WTC11 (cell line): ENCODE measurements at regions not wholly inside any gene's neighbourhood (a gene's known extent, or its start where the extent isn't known, plus 50 kb on each side); places are given as distances from the start of the nearest gene placed in this dataset.

Source experiments
- ATAC-seq: fragments of 200-7000 bp; cut with Tn5 transposase; 2 replicates; pipeline ENCODE4 v1.10.0; 2021; ENCODE audit warnings: mild to moderate bottlenecking, moderate library complexity
- CTCF ChIA-PET: fragments of 300-600 bp; sonication (Branson Sonifier 250); formaldehyde crosslinking; loops from one replicate; lab custom pipeline; 2021; ENCODE audit warnings: antibody characterized with exemption; lab: Charles Lee
- POLR2A ChIA-PET: fragments of 350-600 bp; sonication (Branson Sonifier 250); formaldehyde crosslinking; loops from one replicate; lab custom pipeline; 2021; ENCODE audit warnings: antibody characterized with exemption; lab: Charles Lee
- DNase-seq: peaks from one replicate; pipeline ENCODE4 v3.0.0; 2021; ENCODE audit warnings: low spot score
- H3K27ac Mint-ChIP-seq: 2 replicates; pipeline ENCODE4 v1.8.0; 2021; ENCODE audit warnings: mixed read lengths
- H3K27me3 Mint-ChIP-seq: 2 replicates; pipeline ENCODE4 v1.8.0; 2021; ENCODE audit warnings: low read depth, mild to moderate bottlenecking, moderate library complexity, mixed read lengths
- H3K36me3 Mint-ChIP-seq: 2 replicates; pipeline ENCODE4 v1.8.0; 2021; ENCODE audit warnings: mixed read lengths
- H3K4me1 Mint-ChIP-seq: 2 replicates; pipeline ENCODE4 v1.8.0; 2022; ENCODE audit warnings: mixed read lengths
- H3K4me3 Mint-ChIP-seq: 2 replicates; pipeline ENCODE4 v1.8.0; 2021; ENCODE audit warnings: mild to moderate bottlenecking, moderate library complexity, mixed read lengths
- H3K9me3 Mint-ChIP-seq: 2 replicates; pipeline ENCODE4 v1.8.0; 2021; ENCODE audit warnings: mixed read lengths
- ARID4B ChIP-seq: sonication (generic); formaldehyde crosslinking; IDR thresholded peaks from 2 replicates; pipeline ENCODE4 v1.8.0; 2023; ENCODE audit warnings: missing genetic modification reagents, mild to moderate bottlenecking, borderline replicate concordance
- ATF1 ChIP-seq: sonication (generic); formaldehyde crosslinking; IDR thresholded peaks from 2 replicates; pipeline ENCODE4 v1.8.1; 2023; ENCODE audit warnings: mild to moderate bottlenecking, moderate library complexity, missing genetic modification reagents
- EMX1 ChIP-seq: fragments of 250-450 bp; sonication (Bioruptor Pico); IDR thresholded peaks from 2 replicates; pipeline ENCODE4 v1.8.0; 2021; ENCODE audit warnings: mild to moderate bottlenecking
- ETV6 ChIP-seq: sonication (generic); formaldehyde crosslinking; IDR thresholded peaks from 2 replicates; pipeline ENCODE4 v1.8.1; 2022; ENCODE audit warnings: mild to moderate bottlenecking, missing genetic modification reagents
- GRHL2 ChIP-seq: fragments of 250-450 bp; sonication (Bioruptor Pico); IDR thresholded peaks from 2 replicates; pipeline ENCODE4 v1.8.0; 2022; ENCODE audit warnings: mild to moderate bottlenecking, moderate library complexity; ENCODE audit not compliant: insufficient replicate concordance, severe bottlenecking
- GTF2I ChIP-seq: fragments of 250-450 bp; sonication (Bioruptor Pico); conservative IDR thresholded peaks from 2 replicates; pipeline ENCODE4 v1.4.0; 2021; ENCODE audit warnings: mild to moderate bottlenecking
- HMGA2 ChIP-seq: fragments of 250-450 bp; sonication (Bioruptor Pico); IDR thresholded peaks from 2 replicates; pipeline ENCODE4 v1.4.0; 2021; ENCODE audit warnings: mild to moderate bottlenecking, moderate library complexity
- IRF2 ChIP-seq: sonication (generic); formaldehyde crosslinking; IDR thresholded peaks from 2 replicates; pipeline ENCODE4 v1.8.0; 2022; ENCODE audit warnings: low read depth, missing genetic modification reagents, borderline replicate concordance
- KAT7 ChIP-seq: sonication (generic); formaldehyde crosslinking; IDR thresholded peaks from 2 replicates; pipeline ENCODE4 v1.8.1; 2023; ENCODE audit warnings: missing genetic modification reagents, mild to moderate bottlenecking, borderline replicate concordance
- MLX ChIP-seq: sonication (generic); formaldehyde crosslinking; IDR thresholded peaks from 2 replicates; pipeline ENCODE4 v1.8.1; 2023; ENCODE audit warnings: mild to moderate bottlenecking, missing genetic modification reagents, moderate library complexity
- NR1H2 ChIP-seq: sonication (generic); formaldehyde crosslinking; IDR thresholded peaks from 2 replicates; pipeline ENCODE4 v1.9.0; 2021; ENCODE audit warnings: mild to moderate bottlenecking, moderate library complexity, missing genetic modification reagents
- SMAD4 ChIP-seq: sonication (generic); formaldehyde crosslinking; IDR thresholded peaks from 2 replicates; pipeline ENCODE4 v1.8.0; 2022; ENCODE audit warnings: mild to moderate bottlenecking, missing genetic modification reagents
- SP1 ChIP-seq: sonication (generic); formaldehyde crosslinking; conservative IDR thresholded peaks from 2 replicates; pipeline ENCODE4 v1.8.1; 2022; ENCODE audit warnings: missing genetic modification reagents
- STAT6 ChIP-seq: sonication (generic); formaldehyde crosslinking; conservative IDR thresholded peaks from 2 replicates; pipeline ENCODE4 v1.8.1; 2023; ENCODE audit warnings: mild to moderate bottlenecking, low read depth, missing genetic modification reagents, moderate library complexity
- TEAD1 ChIP-seq: sonication (generic); formaldehyde crosslinking; IDR thresholded peaks from 2 replicates; pipeline ENCODE4 v1.8.0; 2022; ENCODE audit warnings: mild to moderate bottlenecking, missing genetic modification reagents
- ZNF232 ChIP-seq: sonication (generic); formaldehyde crosslinking; IDR thresholded peaks from 2 replicates; pipeline ENCODE4 v1.8.0; 2022; ENCODE audit warnings: mild to moderate bottlenecking, missing genetic modification reagents
- ZNF317 ChIP-seq: sonication (generic); formaldehyde crosslinking; IDR thresholded peaks from 2 replicates; pipeline ENCODE4 v1.8.1; 2023; ENCODE audit warnings: low read depth, mild to moderate bottlenecking, moderate library complexity, missing genetic modification reagents, borderline replicate concordance
- ZNF425 ChIP-seq: fragments of 250-450 bp; sonication (Bioruptor Pico); conservative IDR thresholded peaks from 2 replicates; pipeline ENCODE4 v1.9.0; 2021; ENCODE audit warnings: mild to moderate bottlenecking

GRCh38 chr18:29012883-29013465 is 836.0 kb upstream of the CDH2 start:
- Mint-ChIP-seq H3K27me3 (peaks cover 34% of the 10 kb centered on the region), H3K4me1 (peaks cover 24% of the 10 kb centered on the region), H3K4me3 (no peak overlapping the region), H3K9me3 (peaks cover 12% of the 10 kb centered on the region), H3K27ac (no peak overlapping the region), H3K36me3 (peaks cover 3% of the 10 kb centered on the region; the same call in 1 of the 2 replicates)
- peak; percentile 80 for ATAC-seq
- no peak for TF ChIP-seq EMX1 (CRISPR knock-in tag)
- no peak for TF ChIP-seq TEAD1 (CRISPR knock-in tag)
- TF ChIP-seq SMAD4 (CRISPR knock-in tag), result no peak
- TF ChIP-seq ETV6 (CRISPR knock-in tag), result no peak
- TF ChIP-seq STAT6 (CRISPR knock-in tag), result no peak
- no peak for TF ChIP-seq ZNF232 (CRISPR knock-in tag)
- TF ChIP-seq MLX (CRISPR knock-in tag), result no peak
- no peak for TF ChIP-seq ATF1
- no peak for TF ChIP-seq ZNF425
- TF ChIP-seq KAT7 (CRISPR knock-in tag), result no peak
- TF ChIP-seq SP1 (CRISPR knock-in tag), result no peak
- TF ChIP-seq GTF2I, result no peak
- no peak for TF ChIP-seq GRHL2 (CRISPR knock-in tag)
- TF ChIP-seq NR1H2 (CRISPR knock-in tag), result no peak
- POLR2A ChIA-PET, result no interaction called here
- DNase-seq, result no peak
- CTCF ChIA-PET, result interaction anchor here (0.7 to 1.5 kb wide), 2 partner anchors 18 to 44 kb away, joined by 3 read pairs; no protein-coding TSS in a partner anchor

GRCh38 chr18:29012364-29012763 is 835.4 kb upstream of the CDH2 start:
- Mint-ChIP-seq H3K9me3 (peaks cover 16% of the 10 kb centered on the region), H3K27me3 (peaks cover 34% of the 10 kb centered on the region), H3K4me1 (peaks cover 26% of the 10 kb centered on the region), H3K36me3 (peaks cover 6% of the 10 kb centered on the region; the same call in 1 of the 2 replicates), H3K27ac (no peak overlapping the region)
- ChIA-PET CTCF (interaction anchor here (0.7 to 1.5 kb wide), 2 partner anchors 17 to 45 kb away, joined by 3 read pairs; no protein-coding TSS in a partner anchor), POLR2A (no interaction called here)
- DNase-seq (peak; percentile 14), ATAC-seq (peak; percentile 87)
- TF ChIP-seq IRF2 (CRISPR knock-in tag) (no peak), HMGA2 (no peak)
- TF ChIP-seq, all 79 proteins: peak for 0
- H3K4me3 Mint-ChIP-seq, result no peak overlapping the region

GRCh38 chr18:29009250-29009803 is 832.4 kb upstream of the CDH2 start:
- ATAC-seq (no peak), DNase-seq (no peak)
- POLR2A ChIA-PET, result no interaction called here
- CTCF ChIA-PET, result no interaction called here
- peaks cover 41% of the 10 kb centered on the region for H3K4me1 Mint-ChIP-seq
- peaks cover 24% of the 10 kb centered on the region for H3K27me3 Mint-ChIP-seq
- no peak overlapping the region for H3K27ac Mint-ChIP-seq
- no peak for TF ChIP-seq ZNF317 (CRISPR knock-in tag)
- TF ChIP-seq ARID4B, result no peak
- H3K36me3 Mint-ChIP-seq, result peaks cover 6% of the 10 kb centered on the region; the same call in 1 of the 2 replicates
- peaks cover 18% of the 10 kb centered on the region for H3K9me3 Mint-ChIP-seq
- H3K4me3 Mint-ChIP-seq, result no peak overlapping the region
